MV-4-11 (cell line): ENCODE measurements at regions not wholly inside any gene's neighbourhood (a gene's known extent, or its start where the extent isn't known, plus 50 kb on each side); places are given as distances from the start of the nearest gene placed in this dataset.

ENCODE experiments used
- DNase-seq: peaks from one replicate; lab custom pipeline; 2025; lab: John Stamatoyannopoulos, UW

DNA sequence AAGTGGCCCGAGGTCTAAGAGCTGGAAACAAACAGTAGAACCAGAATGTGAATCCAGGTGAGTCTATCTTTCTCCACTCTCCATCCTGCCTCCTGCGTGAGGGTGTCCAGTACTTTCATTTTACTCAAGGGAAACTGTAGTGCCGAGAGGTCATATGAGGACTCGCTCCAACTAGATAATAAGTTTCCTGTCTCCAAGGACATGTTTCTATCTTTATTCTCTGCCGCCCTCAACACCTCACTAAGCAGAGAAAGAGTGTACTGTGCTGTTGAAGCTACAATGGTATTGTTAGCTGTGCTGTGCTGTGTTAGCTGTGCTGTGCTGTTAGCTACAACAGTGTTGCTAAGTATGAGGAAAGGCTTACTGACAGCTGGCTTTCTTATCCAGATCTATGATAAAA is 137.9 kb upstream of the COL8A1 start:
- no peak for DNase-seq

- peak; percentile 56 for DNase-seq
Observed at GRCh38 chr3:99499235-99500158, 138.9 kb upstream of the COL8A1 start.

GRCh38 chr3:99498550-99499234 is 139.7 kb upstream of the COL8A1 start:
- no peak for DNase-seq

GRCh38 chr3:99487894-99488293 is 150.5 kb upstream of the COL8A1 start:
- DNase-seq, result no peak

DNA sequence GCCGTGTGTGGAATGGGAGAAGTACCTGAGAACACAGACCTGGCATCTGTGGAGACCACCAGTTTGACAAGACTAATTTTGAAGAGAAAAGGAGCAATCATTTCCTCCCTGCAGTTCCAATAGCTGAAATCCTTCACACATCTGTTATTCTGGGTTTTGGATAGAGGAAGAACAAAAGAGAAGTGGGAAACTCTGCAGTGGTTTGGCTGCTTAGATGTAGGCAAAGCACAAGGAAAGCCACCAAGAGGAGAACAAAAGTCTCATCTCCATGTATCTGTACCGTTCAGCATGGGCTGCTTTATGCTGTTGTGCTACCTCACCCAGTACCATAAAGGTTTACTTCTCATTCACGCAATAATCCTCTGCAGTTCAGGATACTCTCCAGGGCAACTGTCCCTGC is 153.1 kb upstream of the COL8A1 start:
- peak; percentile 93 for DNase-seq

GRCh38 chr3:99484871-99485270 is 153.5 kb upstream of the COL8A1 start:
- peak; percentile 91 for DNase-seq

GRCh38 chr3:99483841-99484240 is 154.6 kb upstream of the COL8A1 start:
- DNase-seq, result no peak

GRCh38 chr3:99482191-99482590 is 156.2 kb upstream of the COL8A1 start:
- peak; percentile 52 for DNase-seq

DNA sequence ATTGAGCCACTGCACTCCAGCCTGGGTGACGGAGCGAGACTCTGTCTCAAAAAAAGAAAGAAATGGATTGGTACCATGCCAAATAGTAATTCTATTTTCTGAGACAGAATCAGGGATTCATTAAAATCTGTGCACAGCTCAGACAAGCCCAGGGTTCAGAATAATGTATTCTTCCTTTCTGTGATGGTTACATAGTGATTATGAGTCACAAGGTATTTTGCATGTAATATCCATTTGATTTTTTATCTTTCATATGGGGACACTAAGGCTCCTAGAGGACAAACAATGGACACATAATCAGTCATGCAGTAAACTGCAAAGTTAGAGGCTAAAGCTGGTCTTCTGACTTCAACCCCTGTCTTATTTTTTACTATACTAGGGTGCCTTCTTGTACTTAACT is 156.8 kb upstream of the COL8A1 start:
- DNase-seq, result no peak

- DNase-seq, result no peak
Observed at GRCh38 chr3:99479768-99480167, 158.6 kb upstream of the COL8A1 start.

DNA sequence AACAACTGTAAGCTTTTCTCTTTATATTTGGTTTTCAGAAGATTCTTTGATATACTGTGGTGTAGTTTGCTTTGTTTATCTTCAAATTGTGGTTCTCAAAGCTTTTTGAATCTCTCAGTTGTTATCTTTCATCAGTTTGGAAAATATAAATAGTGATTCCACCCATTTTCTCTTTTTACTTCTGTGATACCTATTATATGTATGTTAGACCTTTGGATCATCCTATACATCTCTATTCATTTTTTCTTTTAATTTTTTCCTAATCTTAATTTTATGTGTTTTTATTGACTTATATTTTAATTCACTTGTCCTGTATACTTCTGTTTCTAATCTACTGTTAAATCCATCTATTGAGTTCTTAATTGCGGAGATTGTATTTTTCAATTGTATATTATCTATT is 160.7 kb upstream of the COL8A1 start:
- no peak for DNase-seq

GRCh38 chr3:99475229-99475628 is 163.2 kb upstream of the COL8A1 start:
- DNase-seq, result no peak

DNA sequence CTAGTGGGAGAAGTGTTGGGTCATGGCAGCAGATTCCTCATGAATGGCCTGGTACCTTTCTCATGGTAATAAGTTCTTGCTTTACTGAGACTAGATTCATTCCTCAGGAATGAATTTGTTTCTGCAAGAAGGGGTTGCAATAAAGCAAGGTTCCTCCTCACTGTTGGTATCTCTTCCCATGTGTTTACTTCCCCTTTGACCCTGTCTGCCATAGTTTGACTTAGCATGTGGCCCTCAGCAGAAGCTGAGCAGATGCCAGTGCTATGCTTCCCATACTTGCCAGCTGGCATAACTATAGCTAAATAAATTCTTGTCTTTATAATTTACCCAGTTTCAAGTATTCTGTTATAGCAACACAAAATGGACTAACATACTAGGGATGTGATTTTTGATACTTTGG is 163.6 kb upstream of the COL8A1 start:
- peak; percentile 42 for DNase-seq

DNA sequence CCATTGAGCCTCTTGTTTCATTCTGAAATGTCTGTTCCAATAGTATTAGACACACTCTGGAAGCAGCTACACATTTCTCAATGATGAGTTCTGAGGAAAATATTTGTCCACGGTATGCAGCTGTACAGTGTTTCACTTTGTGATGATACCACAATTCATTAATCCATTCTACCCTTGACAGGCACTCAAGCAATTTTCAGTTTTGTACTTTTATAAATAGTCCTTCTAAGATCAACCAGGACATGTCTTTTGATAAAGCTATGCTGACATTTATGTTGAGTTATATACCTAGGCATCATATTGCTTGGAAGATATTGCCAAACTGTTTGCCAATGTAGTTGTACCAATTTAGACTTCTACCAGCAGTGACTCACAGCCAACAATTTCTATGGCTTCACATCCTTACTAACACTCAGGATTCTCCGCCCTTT is 165.1 kb upstream of the COL8A1 start:
- DNase-seq, result no peak

- DNase-seq, result no peak
Observed at GRCh38 chr3:99472385-99472784, 166.0 kb upstream of the COL8A1 start.

GRCh38 chr3:99471353-99472323 is 166.8 kb upstream of the COL8A1 start:
- DNase-seq, result peak; percentile 42

DNA sequence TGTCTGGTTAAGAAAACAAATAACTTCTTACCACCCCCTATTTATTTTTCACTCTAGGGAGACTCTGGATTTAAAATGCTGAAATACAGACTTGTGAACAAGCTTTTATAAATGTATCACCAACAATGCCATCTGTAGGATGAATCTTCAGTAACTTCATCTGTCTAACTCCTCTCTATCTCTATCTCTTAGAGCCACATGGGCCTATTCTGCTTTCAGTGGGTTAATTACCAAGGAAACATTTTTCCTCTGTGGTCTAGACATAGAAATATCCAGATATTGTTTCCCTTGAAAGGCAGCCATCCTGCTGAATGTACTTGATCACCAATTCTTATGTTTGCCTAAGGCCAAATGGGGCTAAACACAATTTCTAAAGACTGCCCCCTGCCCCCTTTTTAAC is 167.6 kb upstream of the COL8A1 start:
- no peak for DNase-seq

- DNase-seq, result no peak
Observed at GRCh38 chr3:99468918-99469317, 169.5 kb upstream of the COL8A1 start.

DNA sequence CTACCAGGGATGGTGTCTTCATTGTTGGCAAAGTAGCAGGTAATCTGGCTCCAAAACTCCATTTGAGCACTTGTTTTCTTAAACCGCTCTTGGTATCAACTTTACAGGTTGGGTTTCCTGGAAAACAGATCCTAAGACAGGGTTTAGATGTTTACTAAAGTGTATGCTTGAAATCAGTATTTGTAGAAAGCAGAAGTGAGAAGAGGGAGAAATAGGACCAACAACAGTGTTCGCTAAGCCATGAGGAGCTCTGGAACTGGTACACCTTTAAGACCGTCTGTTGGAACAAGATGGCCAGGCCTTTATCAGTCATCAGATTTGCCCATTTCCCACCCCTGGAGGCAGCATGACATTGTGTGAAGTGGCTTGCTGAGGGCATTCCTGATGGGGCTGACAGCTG is 171.0 kb upstream of the COL8A1 start:
- DNase-seq, result no peak

GRCh38 chr3:99466331-99466730 is 172.1 kb upstream of the COL8A1 start:
- no peak for DNase-seq

- peak; percentile 15 for DNase-seq
Observed at GRCh38 chr3:99458013-99458412, 180.4 kb upstream of the COL8A1 start.

GRCh38 chr3:99442599-99442998 is 195.8 kb upstream of the COL8A1 start:
- no peak for DNase-seq
